Raji (cell line): ENCODE measurements at regions not wholly inside any gene's neighbourhood (a gene's known extent, or its start where the extent isn't known, plus 50 kb on each side); places are given as distances from the start of the nearest gene placed in this dataset.

ENCODE experiments used
- POLR2A ChIP-seq: IDR thresholded peaks from 2 replicates; pipeline ENCODE4 v1.6.1; 2011; ENCODE audit warnings: low read depth, low read length, control low read depth; ENCODE audit not compliant: insufficient read depth

DNA sequence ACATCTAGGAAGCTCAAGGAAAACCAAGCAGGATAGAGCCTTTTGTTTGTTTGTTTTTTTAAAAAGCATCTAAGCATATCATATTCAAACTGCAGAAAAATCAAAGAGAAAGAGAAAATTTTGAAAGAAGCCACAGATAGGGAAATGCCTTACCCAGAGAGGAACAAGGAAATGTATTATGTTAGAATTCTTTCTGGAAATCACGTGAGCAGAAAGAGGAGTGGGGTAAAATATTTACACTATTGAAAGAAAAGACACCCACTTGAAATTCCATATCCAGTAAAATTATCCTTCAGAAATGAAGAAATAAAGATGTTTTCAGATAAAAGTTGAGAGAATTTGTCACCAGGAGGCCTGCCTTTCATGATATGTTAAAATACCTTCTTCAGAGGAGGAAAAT is 775.7 kb upstream of the IGFBP3 start:
- no peak for TF ChIP-seq POLR2A

DNA sequence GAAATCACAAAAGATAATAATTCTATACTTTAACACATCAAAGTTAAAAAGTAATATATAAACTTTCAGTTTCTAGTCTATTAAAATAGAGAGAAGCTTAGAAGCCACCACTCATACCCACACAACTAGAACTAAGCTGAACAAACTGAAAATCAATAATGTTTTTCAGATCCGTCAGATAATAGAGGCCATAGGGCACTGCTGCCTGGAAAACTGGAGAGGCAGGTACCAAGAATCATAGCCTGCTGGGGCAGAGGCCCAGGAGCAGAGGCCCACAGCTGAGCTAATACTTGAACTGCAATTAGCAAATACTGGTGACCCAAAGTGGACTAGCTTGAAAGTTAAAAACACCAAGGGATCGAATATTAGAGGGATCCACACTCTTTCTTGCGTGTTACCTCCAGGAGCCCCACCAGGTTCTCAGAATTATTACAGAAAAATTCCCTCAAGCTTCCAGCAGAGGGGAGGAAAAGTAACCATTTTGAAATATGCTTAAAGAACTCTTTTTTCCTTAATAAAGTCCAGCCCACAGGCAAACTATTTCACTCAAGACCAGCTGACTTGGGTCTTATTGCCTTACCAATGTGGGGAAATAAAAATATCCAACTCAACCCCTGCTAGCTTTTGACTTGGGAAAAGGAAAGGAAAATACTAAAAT is 774.1 kb upstream of the IGFBP3 start:
- no peak for TF ChIP-seq POLR2A

DNA sequence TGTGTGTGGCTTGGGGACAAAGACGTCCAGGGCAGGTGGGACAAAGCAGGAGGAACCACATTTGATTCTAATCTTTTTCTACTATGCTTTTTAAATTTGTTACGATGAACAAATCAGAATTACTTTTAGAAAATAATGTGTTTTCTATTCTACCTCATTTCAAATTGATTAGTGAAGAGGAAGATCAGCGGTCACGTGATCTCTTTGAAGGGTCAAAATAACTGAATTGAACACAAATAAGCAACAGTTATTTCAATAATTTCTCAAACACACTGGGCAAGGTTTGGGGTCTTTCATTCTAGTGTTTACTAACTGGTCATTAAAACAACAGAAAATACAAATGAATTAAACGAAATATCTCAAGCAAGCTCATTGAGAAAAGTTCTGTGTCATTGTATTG is 773.0 kb upstream of the IGFBP3 start:
- TF ChIP-seq POLR2A, result no peak

DNA sequence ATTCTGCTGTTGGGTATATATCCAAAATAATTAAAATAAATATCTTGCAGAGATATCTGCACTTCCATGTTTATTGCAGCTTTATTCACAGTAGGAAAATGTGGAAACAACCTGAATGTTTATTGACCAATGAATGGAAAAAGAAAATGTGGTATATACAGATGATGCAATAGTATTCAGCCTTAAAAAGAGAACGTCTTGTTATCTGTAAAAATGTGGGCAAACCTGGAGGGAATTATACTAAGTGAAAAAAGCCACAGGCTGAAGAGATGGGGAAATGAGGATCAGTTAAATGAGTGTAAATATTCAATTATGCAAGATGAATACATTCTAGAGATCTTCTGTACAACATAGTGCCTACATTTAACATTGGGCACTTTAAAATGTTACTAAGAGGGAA is 766.1 kb upstream of the IGFBP3 start:
- no peak for TF ChIP-seq POLR2A

DNA sequence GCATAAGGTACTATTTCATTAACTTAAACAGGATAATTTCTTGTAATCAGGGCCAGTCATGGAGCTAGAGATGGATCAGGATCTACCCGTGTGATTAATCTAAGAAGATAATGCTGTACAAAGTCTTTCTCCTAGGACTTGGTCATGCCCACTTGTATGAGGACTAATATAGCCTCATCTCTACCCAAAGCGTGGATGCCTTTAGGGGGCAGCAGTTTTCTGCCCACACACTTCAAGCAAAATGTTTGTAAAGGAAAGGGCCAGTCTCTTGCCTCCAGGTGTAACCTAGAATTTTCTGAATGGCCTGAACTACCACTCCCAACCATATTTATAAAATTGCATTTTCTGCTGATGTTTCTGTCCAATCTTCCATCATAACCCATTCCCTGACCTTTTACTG is 764.0 kb upstream of the IGFBP3 start:
- TF ChIP-seq POLR2A, result no peak

DNA sequence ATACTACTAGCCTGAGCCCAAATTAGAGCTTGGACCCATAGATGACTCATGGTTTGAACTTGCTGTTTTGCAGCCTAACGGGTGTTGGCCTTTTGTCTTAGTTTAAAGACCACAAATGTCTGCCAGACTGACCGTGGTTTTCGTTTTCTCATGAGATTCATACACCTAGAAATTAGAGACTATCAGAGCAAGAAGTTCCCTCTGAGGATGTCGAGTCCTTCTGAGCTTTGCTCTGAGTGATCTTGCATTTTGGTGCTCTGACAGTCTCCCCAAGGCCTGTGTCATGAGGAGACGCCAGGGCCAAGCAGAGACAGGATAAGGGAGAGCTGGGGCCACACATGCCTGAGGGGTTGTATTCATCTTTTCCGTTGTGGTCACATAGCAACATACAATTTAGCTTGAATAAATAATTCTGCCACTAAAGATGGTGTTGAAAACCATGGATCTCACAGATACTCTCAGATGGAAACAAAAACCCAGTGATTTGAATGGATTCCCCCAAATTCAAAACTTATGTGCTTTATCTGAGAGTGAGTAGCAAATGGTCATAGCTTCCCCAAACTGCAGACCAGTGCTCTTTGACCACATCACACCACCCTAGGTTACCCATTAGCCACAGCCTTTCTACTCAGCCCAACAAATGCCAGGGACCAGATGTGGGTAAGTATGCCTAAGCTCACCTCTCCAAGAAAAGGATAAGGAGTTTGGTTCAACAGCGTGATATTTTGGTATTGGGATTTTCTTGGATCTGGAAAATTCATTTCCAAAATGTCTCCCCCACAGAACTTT is 762.0 kb upstream of the IGFBP3 start:
- no peak for TF ChIP-seq POLR2A

DNA sequence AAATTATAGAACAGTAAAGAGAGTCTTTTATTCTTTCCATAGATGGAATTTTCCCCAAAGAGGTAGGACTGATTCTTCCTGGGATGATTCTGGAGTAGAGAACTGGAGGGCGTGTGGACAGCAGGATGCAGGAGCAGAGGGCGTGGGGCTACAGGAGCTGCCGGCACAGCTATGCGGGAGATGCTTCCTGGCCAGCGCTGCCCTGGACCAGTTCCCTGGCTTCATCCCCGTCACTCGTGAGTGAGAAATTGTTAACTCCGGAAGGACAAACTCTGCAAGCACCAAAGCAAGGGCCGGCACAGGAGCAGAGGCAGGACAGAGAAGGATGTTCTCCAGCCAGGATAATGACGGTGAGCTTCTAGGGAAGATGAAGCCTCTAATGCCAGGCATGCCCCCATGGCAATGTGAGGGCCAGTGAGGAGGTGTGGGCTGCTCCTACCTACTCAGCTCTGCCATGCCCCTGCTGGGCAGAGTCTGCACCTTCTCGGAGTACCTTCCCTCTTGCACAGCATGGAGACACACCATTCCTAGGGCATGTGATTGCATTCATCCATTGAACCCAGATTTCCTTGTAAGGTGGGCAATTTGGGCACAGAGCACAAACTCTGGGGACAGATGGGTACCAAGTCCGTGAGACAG is 760.9 kb upstream of the IGFBP3 start:
- TF ChIP-seq POLR2A, result no peak

DNA sequence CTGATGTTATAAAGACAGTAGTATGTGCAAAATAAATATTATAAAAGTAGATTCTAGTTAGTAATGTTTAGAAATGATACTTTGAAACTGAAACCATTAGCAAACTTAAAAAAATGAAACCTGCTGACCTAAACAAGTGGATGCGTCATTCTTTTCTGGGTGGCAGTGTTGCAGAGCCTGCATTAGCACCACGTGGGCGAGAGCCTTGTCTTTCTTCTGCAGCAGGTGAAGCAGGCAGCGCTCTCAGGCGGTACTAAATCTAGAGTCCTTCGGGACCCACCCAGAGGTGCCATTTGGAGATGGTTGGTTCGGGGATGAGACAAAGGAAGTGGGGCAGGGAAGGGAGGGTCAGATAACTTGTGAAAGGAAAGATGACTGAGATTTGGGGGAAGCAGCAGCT is 759.1 kb upstream of the IGFBP3 start:
- no peak for TF ChIP-seq POLR2A

- TF ChIP-seq POLR2A, result no peak
These were observed 758.6 kb upstream of the IGFBP3 start for GRCh38 chr7:46679671-46680070.

- TF ChIP-seq POLR2A, result no peak
These were observed 757.3 kb upstream of the IGFBP3 start for GRCh38 chr7:46678421-46678820.

DNA sequence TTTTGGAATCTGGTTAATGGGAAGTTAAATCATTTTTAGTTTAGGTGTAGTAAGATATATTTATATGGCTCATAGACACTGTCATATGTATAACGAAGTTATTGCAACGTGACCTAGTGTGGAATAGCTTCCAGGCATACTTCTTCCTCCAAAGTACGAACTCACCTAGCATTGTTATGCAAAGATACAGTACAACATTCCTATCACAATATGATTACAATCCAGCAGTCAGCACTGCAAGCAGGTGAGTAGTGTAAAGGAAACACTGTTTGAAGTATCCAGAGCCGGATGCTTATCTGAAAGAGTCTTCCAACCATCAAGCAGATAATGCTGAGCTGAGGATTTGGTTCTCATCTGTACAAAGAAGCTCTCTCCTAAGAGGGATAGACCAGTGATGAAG is 754.4 kb upstream of the IGFBP3 start:
- TF ChIP-seq POLR2A, result no peak

- no peak for TF ChIP-seq POLR2A
These were observed 751.8 kb upstream of the IGFBP3 start for GRCh38 chr7:46672861-46673260.

- TF ChIP-seq POLR2A, result no peak
These were observed 750.2 kb upstream of the IGFBP3 start for GRCh38 chr7:46671108-46671769.

DNA sequence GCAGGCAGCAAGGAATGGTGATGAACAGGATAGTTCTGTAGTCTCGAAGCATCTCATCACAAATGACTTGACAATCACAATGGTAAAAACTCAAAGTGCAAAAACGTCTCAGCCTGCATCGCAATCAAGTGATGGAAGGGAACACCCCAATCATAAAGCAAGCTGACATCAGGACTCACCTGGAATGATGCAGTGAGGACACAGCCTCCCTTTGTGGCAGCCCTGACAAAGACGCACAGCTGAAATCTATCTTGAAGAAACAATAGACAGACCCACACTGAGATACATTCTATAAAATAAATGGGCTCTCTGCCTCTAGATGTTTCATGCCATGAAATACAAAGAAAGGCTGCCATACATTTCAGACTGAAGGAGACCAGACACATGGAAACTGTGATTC is 748.0 kb upstream of the IGFBP3 start:
- no peak for TF ChIP-seq POLR2A

GRCh38 chr7:46664453-46664852 is 743.4 kb upstream of the IGFBP3 start:
- TF ChIP-seq POLR2A, result no peak

DNA sequence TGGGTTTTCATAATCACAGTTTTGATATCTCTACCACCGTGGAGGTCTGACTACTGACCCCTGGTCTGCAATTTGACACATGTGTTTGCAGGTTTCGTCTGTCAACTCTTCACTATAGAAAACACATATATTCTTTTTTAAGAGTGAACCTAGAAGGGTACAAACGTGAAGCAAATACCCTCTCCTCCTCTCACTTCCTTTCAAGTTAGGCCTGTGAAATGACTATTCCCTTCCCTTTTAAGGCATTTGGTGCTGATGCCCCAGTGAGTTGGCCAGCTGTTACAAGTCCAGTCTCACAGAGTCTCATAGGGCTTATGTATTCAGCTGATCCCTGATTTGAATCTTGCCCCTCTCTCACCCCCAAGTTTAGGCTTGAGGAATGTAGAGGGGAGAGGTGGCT is 742.0 kb upstream of the IGFBP3 start:
- TF ChIP-seq POLR2A, result no peak

- no peak for TF ChIP-seq POLR2A
These were observed 740.4 kb upstream of the IGFBP3 start for GRCh38 chr7:46661431-46661830.
